HG03521 (cell line): ENCODE measurements at regions not wholly inside any gene's neighbourhood (a gene's known extent, or its start where the extent isn't known, plus 50 kb on each side); places are given as distances from the start of the nearest gene placed in this dataset.

Experiments used
- ATAC-seq: cut with Tn5 transposase; IDR thresholded peaks from one replicate; pipeline ENCODE4 v1.9.1; 2021; ENCODE audit warnings: mild to moderate bottlenecking, moderate library complexity; ENCODE audit not compliant: unreplicated experiment

GRCh38 chr4:44070843-44071242 lies 377.8 kb downstream of the KCTD8 start:
- ATAC-seq = no peak

- no peak for ATAC-seq
These were observed 376.4 kb downstream of the KCTD8 start for GRCh38 chr4:44071959-44072955.

- ATAC-seq = no peak
These were observed 361.9 kb downstream of the KCTD8 start for GRCh38 chr4:44086753-44087152.

- no peak for ATAC-seq
These were observed 355.2 kb downstream of the KCTD8 start for GRCh38 chr4:44093390-44093789.

GRCh38 chr4:44098973-44099372 lies 349.6 kb downstream of the KCTD8 start:
- ATAC-seq = no peak

GRCh38 chr4:44100456-44100855 lies 348.2 kb downstream of the KCTD8 start:
- ATAC-seq = no peak

- no peak for ATAC-seq
These were observed 329.5 kb downstream of the KCTD8 start for GRCh38 chr4:44118971-44119680.

GRCh38 chr4:44120646-44121045 lies 328.0 kb downstream of the KCTD8 start:
- ATAC-seq = no peak

- no peak for ATAC-seq
These were observed 327.4 kb downstream of the KCTD8 start for GRCh38 chr4:44121210-44121609.
